ENCODE measurements at regions not wholly inside any gene's neighbourhood (a gene's known extent, or its start where the extent isn't known, plus 50 kb on each side); places are given as distances from the start of the nearest gene placed in this dataset.
A peak's percentile ranks its signal among the peaks of the same experiment; 100 is the strongest.
"Not testable (repeated sequence)": the region's sequence is repeated elsewhere in the genome, so short reads cannot be mapped to it uniquely, and the experiment has no call there.

DNA sequence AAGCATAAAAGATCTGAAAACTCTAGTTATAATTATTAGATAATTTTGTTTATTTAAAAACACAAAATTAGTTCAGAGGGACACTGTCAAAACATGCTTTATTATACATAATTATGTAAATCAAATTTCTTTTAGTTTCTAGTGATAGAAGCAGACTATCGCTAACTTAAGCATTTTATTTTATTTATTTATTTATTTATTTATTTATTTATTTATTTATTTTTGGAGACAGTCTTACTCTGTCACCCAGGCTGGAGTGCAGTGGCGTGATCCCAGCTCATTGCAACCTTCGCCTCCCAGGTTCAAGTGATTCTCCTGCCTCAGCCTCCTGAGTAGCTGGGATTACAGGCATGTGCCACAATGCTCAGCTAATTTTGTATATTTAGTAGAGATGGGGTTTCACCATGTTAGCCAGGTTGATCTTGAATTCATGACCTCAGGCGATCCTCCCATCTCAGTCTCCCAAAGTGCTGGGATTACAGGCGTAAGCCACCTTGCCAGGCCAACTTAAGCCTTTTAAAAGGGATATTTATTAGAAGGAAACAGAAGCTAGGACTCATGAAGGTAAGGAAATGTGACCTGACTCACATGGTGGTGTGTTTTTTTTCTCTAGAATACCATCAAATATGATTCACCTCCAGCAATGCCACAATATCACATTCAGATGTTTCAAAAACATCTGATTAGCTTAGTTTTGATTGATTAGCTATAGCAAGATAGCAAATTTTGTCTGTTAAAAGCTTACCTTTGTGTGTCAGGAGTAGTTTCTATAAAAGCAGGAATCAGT lies 1357.4 kb upstream of the ADGRL4 start:
- no peak for DNase-seq

DNA sequence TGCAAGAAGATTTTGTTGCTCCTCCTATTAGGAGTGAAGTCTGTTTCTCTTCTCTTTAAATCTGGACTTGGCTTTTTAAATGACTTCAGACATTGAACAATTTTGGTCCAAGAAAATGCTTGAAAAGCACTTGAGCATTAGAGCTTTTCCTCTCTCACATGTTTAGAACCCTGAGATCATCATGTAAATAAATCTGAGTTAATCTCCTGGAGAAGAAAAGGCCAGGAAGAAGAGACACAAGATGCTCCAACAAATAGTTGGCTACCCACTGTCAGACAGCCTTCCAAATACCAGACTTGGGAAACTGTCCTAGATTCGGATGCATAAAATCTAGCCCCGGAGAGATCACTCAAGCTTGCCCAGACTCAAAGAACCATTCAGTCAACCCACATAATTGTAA lies 1353.1 kb upstream of the ADGRL4 start:
- no peak for DNase-seq

- no peak for DNase-seq
Measured at GRCh38 chr1:80349218-80349617, 1342.7 kb upstream of the ADGRL4 start.

DNA sequence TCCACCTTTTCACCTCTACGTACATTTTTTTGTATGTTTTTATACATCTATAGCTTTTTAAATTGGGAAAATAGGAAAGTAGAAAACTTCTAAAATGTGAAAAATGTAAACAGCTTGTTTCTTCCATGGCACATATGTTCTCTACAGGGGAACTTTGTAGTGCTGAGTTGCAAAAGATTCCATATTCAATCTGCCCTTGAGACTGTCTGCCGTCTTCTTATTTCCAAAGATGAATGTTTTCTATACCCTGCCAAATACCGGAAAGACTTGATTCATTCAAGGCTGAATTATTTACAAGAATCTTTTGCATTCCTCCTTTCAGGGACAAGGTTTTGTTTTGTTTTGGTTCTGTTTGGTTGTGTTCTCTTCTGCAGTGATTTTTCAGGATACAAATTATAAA lies 1334.5 kb upstream of the ADGRL4 start:
- no peak for DNase-seq

DNA sequence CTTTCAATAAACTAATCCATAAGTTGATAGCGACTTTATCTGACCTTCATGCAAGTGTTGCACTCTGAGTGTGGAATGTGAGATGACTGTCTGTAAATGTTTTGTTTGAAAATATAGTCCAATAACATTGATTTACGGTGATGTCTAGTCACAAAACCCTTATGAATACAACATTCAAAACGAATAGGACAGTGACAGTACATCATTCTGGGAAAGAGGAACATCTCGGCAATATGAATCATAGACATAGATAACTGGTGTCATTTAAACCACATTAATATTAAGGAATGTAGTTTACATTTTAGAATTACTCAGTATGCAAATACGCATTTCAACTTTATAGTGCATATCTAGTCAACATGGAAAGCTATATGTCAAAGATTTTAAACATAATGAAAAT lies 1311.6 kb upstream of the ADGRL4 start:
- DNase-seq: no peak

DNA sequence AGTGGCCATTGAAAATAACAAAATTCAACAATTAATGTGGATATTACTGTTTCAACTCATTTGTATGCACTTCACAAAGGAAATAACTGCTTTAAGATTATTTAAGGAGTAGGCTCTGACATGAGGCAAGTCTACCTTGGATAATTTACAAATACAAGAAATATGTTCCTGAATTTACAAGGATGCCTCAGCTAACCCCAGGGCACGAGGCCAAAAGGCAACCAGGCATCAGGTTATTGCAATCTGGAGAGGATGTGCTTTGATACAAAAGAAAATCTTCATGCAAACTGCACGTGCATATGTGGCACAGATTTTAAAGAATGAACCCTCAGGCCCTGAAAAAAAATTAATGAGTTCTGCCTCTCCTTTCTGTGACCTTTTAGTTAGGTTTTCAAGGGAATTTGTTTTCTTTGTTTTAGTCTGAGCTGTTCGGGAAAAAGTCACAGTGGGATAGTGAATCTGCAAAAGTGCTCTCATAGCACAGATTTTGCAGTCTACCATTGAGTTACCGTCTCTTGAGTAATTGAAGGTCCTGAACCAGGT lies 1304.2 kb upstream of the ADGRL4 start:
- DNase-seq: no peak

- DNase-seq: no peak
Measured at GRCh38 chr1:80305466-80305865, 1298.9 kb upstream of the ADGRL4 start.

GRCh38 chr1:80293818-80294217 lies 1287.3 kb upstream of the ADGRL4 start:
- DNase-seq: no peak

- not testable (repeated sequence) for DNase-seq
Measured at GRCh38 chr1:80288750-80289149, 1282.2 kb upstream of the ADGRL4 start.

GRCh38 chr1:80282536-80282935 lies 1276.0 kb upstream of the ADGRL4 start:
- DNase-seq: no peak

- no peak for DNase-seq
Measured at GRCh38 chr1:80278936-80279335, 1272.4 kb upstream of the ADGRL4 start.

- DNase-seq: no peak
Measured at GRCh38 chr1:80274256-80274655, 1267.7 kb upstream of the ADGRL4 start.

- DNase-seq: no peak
Measured at GRCh38 chr1:80272495-80272894, 1266.0 kb upstream of the ADGRL4 start.

- no peak for DNase-seq
Measured at GRCh38 chr1:80258659-80259058, 1252.1 kb upstream of the ADGRL4 start.

DNA sequence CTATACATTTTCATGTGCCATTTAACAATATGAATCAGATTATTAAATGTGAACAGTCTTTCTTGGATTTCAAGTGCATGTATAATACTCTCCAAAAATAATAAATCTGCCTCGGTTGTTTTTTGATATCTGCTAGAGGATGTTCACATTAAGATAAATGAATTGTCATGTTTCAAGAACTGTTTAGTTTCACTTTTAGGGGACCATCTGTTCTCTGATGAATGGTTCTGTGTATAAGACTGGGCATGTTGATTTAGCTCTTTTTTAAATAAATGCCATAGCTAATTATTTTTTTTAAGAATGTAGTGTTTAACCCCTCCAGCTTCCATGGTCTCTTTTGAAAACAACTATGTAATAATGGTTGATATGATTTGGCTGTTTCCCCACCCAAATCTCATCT lies 1245.1 kb upstream of the ADGRL4 start:
- no peak for DNase-seq

DNA sequence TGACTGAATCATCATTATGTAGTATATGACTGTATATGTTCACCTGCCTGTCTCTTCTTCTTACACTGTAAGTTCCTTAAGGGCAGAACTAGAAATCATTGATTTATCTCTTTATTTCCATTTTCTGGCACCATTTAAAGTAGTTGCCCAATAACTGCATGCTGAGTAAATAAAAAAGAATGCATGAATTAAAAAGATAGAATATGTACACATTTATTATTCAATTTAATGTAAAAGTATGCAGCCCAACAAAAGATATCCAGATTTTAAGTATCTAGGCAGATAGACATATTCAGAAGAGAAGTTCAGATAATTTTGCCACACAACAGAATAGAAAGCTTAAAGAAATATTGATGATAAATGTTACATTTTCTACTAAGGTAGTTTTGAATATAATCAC lies 1244.6 kb upstream of the ADGRL4 start:
- DNase-seq: no peak

DNA sequence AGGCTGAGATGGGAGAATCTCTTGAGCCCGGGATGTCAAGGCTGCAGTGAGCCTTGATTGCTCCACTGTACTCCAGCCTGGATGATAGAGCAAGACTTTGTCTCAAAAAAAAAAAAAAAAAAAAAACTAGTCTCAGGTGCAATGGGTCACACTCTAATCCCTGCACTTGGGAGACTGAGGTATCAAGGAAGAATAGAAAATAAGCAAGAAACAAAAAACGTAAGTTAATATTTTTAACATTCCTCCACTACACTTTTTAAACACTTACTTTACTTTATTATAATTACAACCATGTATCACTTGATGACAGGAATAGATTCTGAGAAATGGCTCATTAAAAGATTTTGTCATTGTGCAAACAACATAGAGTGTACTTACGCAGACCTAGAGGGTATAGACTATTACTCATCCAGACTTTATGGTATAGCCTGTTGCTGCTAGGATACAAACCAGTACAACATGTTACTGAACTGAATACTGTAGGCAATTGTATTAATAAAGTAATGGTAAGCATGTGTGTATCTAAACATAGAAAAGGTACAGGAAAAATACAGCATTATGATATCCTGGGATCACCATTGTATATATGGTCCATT lies 1244.1 kb upstream of the ADGRL4 start:
- DNase-seq: no peak

DNA sequence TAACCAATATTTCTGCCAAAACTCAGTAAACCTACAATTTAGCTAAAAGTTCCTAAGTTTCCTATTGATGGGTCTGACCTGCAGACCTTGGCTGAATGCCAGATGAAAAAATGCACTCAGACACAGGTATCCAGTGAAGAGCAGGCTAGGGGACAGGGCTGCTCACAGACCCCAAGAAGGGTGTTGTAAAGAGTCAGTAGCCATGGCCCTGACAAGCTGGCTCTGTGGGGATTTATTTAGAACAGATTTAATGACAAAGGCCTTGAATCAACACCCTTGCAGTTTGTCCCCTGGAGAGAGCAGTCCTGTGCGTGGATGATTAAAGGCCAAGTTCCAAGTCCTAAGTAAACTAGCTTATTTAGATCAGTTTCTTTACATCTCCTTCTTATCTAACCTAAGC lies 1243.2 kb upstream of the ADGRL4 start:
- no peak for DNase-seq

GRCh38 chr1:80248886-80249285 lies 1242.4 kb upstream of the ADGRL4 start:
- DNase-seq: no peak

DNA sequence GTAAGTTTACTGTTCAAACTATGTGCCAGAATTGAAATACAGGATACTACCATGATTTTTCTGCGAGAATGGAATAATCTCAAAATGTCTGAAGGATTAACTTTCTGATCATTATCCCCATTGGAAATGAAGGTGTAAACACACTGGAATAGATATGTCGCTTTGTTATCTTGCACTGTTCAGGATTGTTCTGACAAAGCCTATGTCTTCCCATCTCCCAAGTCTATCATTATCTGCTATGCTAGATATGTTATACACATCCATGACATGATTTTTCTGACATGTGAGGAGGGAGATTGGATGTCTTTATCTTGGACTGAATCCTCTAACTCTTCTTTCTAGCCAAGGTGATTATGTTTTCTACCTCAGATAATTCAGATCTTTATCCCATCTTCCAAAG lies 1239.3 kb upstream of the ADGRL4 start:
- DNase-seq: no peak

- DNase-seq: no peak
Measured at GRCh38 chr1:80244372-80244771, 1237.8 kb upstream of the ADGRL4 start.

DNA sequence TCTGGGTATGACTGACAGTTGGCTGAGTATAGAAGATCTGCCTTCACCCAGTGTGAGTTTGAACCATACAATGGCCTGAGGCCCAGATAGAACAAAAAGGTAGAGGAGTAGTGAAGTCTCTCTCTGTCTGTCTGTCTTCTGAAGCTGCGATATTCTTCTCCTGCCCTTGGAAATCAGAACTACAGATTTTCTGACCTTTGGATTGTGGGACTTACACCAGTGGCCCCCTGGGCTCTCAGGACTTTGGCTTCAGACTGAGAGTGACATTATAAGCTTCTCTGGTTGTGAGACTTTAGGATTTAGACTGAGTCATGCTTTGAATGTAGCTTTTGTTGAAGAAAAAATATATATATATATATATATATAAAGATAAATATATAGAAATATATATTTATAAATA lies 1235.0 kb upstream of the ADGRL4 start:
- no peak for DNase-seq

DNA sequence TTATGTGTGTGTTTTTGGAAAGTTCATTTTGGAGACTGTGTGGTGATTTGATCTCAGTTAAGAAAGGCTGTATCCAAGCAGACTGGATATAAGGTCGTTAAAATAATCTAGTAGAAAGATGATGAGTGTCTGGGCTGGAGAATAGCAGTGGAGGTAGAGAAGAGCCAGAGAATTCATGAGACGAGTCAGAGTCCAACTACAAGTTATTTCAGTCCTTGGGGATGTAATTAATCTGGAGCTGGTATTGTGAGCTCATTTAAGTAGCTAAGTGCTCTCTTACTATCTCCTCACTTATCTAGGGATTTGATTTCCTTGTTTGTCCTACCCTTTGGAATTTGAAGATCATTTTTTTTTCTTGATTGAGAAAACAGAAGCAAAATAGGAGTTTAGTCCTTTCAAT lies 1219.0 kb upstream of the ADGRL4 start:
- no peak for DNase-seq

DNA sequence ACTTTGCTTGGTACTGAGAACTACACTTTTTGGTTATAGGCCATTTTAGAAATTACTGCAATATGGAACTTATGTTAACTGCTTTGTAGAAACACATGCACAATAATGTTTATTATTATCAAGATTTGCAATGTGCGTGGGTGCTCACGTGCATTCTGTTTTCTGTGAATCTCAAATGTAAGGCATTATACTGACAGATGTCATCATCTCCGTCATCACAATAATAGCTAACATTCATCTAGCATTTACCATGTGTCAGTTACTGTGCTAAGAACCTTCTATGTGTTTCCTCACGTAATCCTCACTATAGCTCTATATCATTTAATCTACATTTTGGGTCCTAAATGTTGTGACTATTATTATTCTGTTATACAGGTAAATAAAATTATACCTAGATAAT lies 1214.8 kb upstream of the ADGRL4 start:
- DNase-seq: no peak

DNA sequence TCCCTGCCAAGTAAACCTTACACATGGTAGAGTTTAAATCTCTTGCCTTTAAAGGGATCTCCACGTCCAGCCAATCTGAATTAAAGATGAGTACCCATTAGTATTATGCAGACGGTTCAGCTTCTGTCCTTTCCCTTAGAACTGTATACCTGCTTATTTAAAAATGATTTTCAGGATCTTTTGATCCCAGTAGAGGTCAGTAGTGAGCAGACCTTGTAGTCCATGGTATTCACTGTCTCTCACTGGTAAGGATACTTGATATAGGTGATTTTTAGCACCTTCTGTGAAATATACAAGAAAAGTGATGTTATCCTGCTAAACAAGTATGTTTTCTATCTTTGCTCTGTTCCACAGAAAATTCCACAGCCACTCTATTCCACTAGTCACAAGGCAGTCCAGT lies 1211.6 kb upstream of the ADGRL4 start:
- peak; percentile 13 for DNase-seq
